ENCODE measurements at regions not wholly inside any gene's neighbourhood (a gene's known extent, or its start where the extent isn't known, plus 50 kb on each side); places are given as distances from the start of the nearest gene placed in this dataset.
"Not testable (repeated sequence)": the region's sequence is repeated elsewhere in the genome, so short reads cannot be mapped to it uniquely, and the experiment has no call there.

- DNase-seq (ENCODE audit: low read depth in 2 of 2), result no peak
Observed at GRCh38 chr12:89227774-89228173, 124.5 kb downstream of the DUSP6 start.

GRCh38 chr12:89225808-89226411 is 126.4 kb downstream of the DUSP6 start:
- DNase-seq (ENCODE audit: low read depth in 2 of 2), result peak in 1 of 2 donors; percentile 30

GRCh38 chr12:89225401-89225800 is 126.9 kb downstream of the DUSP6 start:
- peak; percentile 51 to 69 for DNase-seq (ENCODE audit: low read depth in 2 of 2)

- DNase-seq (ENCODE audit: low read depth in 2 of 2), result not testable (repeated sequence)
Observed at GRCh38 chr12:89222580-89222979, 129.7 kb downstream of the DUSP6 start.

GRCh38 chr12:89217472-89217871 is 134.8 kb downstream of the DUSP6 start:
- no peak for DNase-seq (ENCODE audit: low read depth in 2 of 2)

- no peak for DNase-seq (ENCODE audit: low read depth in 2 of 2)
Observed at GRCh38 chr12:89216211-89216952, 135.9 kb downstream of the DUSP6 start.

GRCh38 chr12:89215196-89215595 is 137.1 kb downstream of the DUSP6 start:
- DNase-seq (ENCODE audit: low read depth in 2 of 2), result no peak

- DNase-seq (ENCODE audit: low read depth in 2 of 2), result no peak
Observed at GRCh38 chr12:89213747-89214146, 138.6 kb downstream of the DUSP6 start.

- no peak for DNase-seq (ENCODE audit: low read depth in 2 of 2)
Observed at GRCh38 chr12:89213139-89213538, 139.2 kb downstream of the DUSP6 start.

- DNase-seq (ENCODE audit: low read depth in 2 of 2), result no peak
Observed at GRCh38 chr12:89212339-89212771, 139.9 kb downstream of the DUSP6 start.

- no peak for DNase-seq (ENCODE audit: low read depth in 2 of 2)
Observed at GRCh38 chr12:89211456-89211855, 140.8 kb downstream of the DUSP6 start.

GRCh38 chr12:89210277-89210676 is 142.0 kb downstream of the DUSP6 start:
- no peak for DNase-seq (ENCODE audit: low read depth in 2 of 2)

- no peak for DNase-seq (ENCODE audit: low read depth in 2 of 2)
Observed at GRCh38 chr12:89208661-89209096, 143.6 kb downstream of the DUSP6 start.

GRCh38 chr12:89206390-89206789 is 145.9 kb downstream of the DUSP6 start:
- no peak for DNase-seq (ENCODE audit: low read depth in 2 of 2)

GRCh38 chr12:89205517-89205916 is 146.8 kb downstream of the DUSP6 start:
- DNase-seq (ENCODE audit: low read depth in 2 of 2), result no peak

GRCh38 chr12:89203144-89203543 is 149.2 kb downstream of the DUSP6 start:
- DNase-seq (ENCODE audit: low read depth in 2 of 2), result no peak

GRCh38 chr12:89200217-89200616 is 152.1 kb downstream of the DUSP6 start:
- DNase-seq (ENCODE audit: low read depth in 2 of 2), result no peak

- no peak for DNase-seq (ENCODE audit: low read depth in 2 of 2)
Observed at GRCh38 chr12:89195470-89195869, 156.8 kb downstream of the DUSP6 start.

- no peak for DNase-seq (ENCODE audit: low read depth in 2 of 2)
Observed at GRCh38 chr12:89194683-89195082, 157.6 kb downstream of the DUSP6 start.

GRCh38 chr12:89192429-89192828 is 159.9 kb downstream of the DUSP6 start:
- DNase-seq (ENCODE audit: low read depth in 2 of 2), result no peak

GRCh38 chr12:89191597-89191996 is 160.7 kb downstream of the DUSP6 start:
- not testable (repeated sequence) for DNase-seq (ENCODE audit: low read depth in 2 of 2)

- DNase-seq (ENCODE audit: low read depth in 2 of 2), result no peak
Observed at GRCh38 chr12:89189448-89189847, 162.9 kb downstream of the DUSP6 start.

- DNase-seq (ENCODE audit: low read depth in 2 of 2), result no peak
Observed at GRCh38 chr12:89187507-89187906, 164.8 kb downstream of the DUSP6 start.

Measured in stimulated activated CD4-positive, alpha-beta T cell treated with anti-CD3 and anti-CD28 coated beads, Interleukin-4, amount 100 ng/mL, for 48 hours (primary cell).